Lower leg skin (tissue), 3 donors: ENCODE measurements at regions not wholly inside any gene's neighbourhood (a gene's known extent, or its start where the extent isn't known, plus 50 kb on each side); places are given as distances from the start of the nearest gene placed in this dataset.

Experiments
- CTCF ChIP-seq, 3 donors: fragments of 450-650 bp; IDR thresholded peaks; one replicate each; pipeline ENCODE4 v1.5.1; 2016; ENCODE audit warnings: antibody characterized with exemption in 3 of 3, mild to moderate bottlenecking in 3 of 3, moderate library complexity in 2 of 3
- POLR2A ChIP-seq, 2 donors: fragments of 450-650 bp; IDR thresholded peaks; one replicate each; pipeline ENCODE4 v1.6.1; 2016 to 2017; ENCODE audit warnings: antibody characterized with exemption in 2 of 2, mild to moderate bottlenecking in 1 of 2, moderate library complexity in 1 of 2

DNA sequence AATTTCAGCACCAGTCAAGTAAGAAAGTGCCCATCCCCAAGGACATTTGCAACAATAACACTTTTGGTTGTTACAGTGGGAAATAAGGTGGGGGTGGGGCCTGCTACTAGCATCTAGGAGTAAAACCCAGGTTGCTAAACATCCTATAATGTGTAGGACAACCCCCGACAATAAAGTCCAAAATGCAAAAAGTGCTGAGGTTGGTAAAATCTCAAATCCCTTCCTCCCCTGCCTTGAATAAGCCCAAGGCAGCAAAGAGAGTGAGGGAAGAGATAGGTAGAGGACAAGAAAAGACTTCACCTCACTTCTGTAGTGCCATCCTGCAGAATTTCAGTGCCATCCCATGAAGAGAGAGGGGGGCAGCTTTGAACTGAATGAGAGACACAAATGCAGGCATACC lies 117.5 kb upstream of the NIPBL start:
- TF ChIP-seq POLR2A (IDR thresholded peaks at IDR 0.05) = no peak
- no peak for TF ChIP-seq CTCF (IDR thresholded peaks at IDR 0.05)
